Calu3 (cell line): ENCODE measurements at regions not wholly inside any gene's neighbourhood (a gene's known extent, or its start where the extent isn't known, plus 50 kb on each side); places are given as distances from the start of the nearest gene placed in this dataset.

Experiments
- BruUV-seq: library from RNA; stranded (reverse); fragments of 400-500 nt; replicated peaks from 2 replicates; lab custom pipeline; 2021; lab: Mats Ljungman, UMichigan
- CTCF ChIA-PET: fragments of 300-600 bp; sonication (Branson Sonifier 250); formaldehyde crosslinking; loops from one replicate; lab custom pipeline; 2022; ENCODE audit warnings: antibody characterized with exemption; lab: Charles Lee
- DNase-seq: peaks from one replicate; pipeline ENCODE4 v3.0.0; 2022
- H3K27ac Mint-ChIP-seq: one replicate; pipeline ENCODE4 v1.8.0; 2022; ENCODE audit warnings: mixed read lengths; ENCODE audit not compliant: unreplicated experiment
- H3K27me3 Mint-ChIP-seq: one replicate; pipeline ENCODE4 v1.8.0; 2022; ENCODE audit warnings: mixed read lengths; ENCODE audit not compliant: unreplicated experiment
- H3K36me3 Mint-ChIP-seq: one replicate; pipeline ENCODE4 v1.8.0; 2022; ENCODE audit warnings: mild to moderate bottlenecking, moderate library complexity, mixed read lengths; ENCODE audit not compliant: insufficient read depth, unreplicated experiment
- H3K4me1 Mint-ChIP-seq: one replicate; pipeline ENCODE4 v1.8.0; 2022; ENCODE audit warnings: mild to moderate bottlenecking, low read depth, mixed read lengths; ENCODE audit not compliant: unreplicated experiment
- H3K4me3 Mint-ChIP-seq: one replicate; pipeline ENCODE4 v1.8.0; 2022; ENCODE audit warnings: mild to moderate bottlenecking, low read depth, moderate library complexity, mixed read lengths; ENCODE audit not compliant: unreplicated experiment
- H3K9me3 Mint-ChIP-seq: one replicate; pipeline ENCODE4 v1.8.0; 2022; ENCODE audit warnings: low read depth, mixed read lengths; ENCODE audit not compliant: unreplicated experiment
- intact Hi-C: fragments of 100-400 bp; cut with micrococcal nuclease; formaldehyde crosslinking; loops from one replicate; pipeline ENCODE4 v1.10.0; 2022; ENCODE audit not compliant: unreplicated experiment
- TF ChIP-seq, protein P1 (sequence below): fragments of 200-600 bp; IDR thresholded peaks from one replicate; pipeline ENCODE4 v1.8.0; 2022; ENCODE audit warnings: antibody characterized with exemption; ENCODE audit not compliant: unreplicated experiment

- no TSS peak for BruUV-seq
- no peak overlapping the region for H3K4me3 Mint-ChIP-seq
- H3K4me1 Mint-ChIP-seq: no peaks in the 10 kb centered on the region
- DNase-seq: no peak
- no peak overlapping the region for H3K27ac Mint-ChIP-seq
- CTCF ChIA-PET: interaction anchor here (0.6 kb wide), 2 partner anchors 62 to 240 kb away, joined by 3 to 4 read pairs; no protein-coding TSS in a partner anchor
- intact Hi-C loops: no loop called here
- no peaks in the 10 kb centered on the region for H3K36me3 Mint-ChIP-seq
- H3K27me3 Mint-ChIP-seq: no peaks in the 10 kb centered on the region
- TF ChIP-seq, protein P1, sequence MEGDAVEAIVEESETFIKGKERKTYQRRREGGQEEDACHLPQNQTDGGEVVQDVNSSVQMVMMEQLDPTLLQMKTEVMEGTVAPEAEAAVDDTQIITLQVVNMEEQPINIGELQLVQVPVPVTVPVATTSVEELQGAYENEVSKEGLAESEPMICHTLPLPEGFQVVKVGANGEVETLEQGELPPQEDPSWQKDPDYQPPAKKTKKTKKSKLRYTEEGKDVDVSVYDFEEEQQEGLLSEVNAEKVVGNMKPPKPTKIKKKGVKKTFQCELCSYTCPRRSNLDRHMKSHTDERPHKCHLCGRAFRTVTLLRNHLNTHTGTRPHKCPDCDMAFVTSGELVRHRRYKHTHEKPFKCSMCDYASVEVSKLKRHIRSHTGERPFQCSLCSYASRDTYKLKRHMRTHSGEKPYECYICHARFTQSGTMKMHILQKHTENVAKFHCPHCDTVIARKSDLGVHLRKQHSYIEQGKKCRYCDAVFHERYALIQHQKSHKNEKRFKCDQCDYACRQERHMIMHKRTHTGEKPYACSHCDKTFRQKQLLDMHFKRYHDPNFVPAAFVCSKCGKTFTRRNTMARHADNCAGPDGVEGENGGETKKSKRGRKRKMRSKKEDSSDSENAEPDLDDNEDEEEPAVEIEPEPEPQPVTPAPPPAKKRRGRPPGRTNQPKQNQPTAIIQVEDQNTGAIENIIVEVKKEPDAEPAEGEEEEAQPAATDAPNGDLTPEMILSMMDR: no peak
- H3K9me3 Mint-ChIP-seq: no peaks in the 10 kb centered on the region
Measured at GRCh38 chr2:12381543-12382325, 335.0 kb upstream of the TRIB2 start.

- CTCF ChIA-PET: interaction anchor here (0.6 kb wide), 1 partner anchor 63 kb away, joined by 3 read pairs; no protein-coding TSS in a partner anchor
- intact Hi-C loops: no loop called here
- Mint-ChIP-seq H3K9me3 (no peaks in the 10 kb centered on the region), H3K36me3 (no peaks in the 10 kb centered on the region), H3K27me3 (no peaks in the 10 kb centered on the region), H3K4me1 (no peaks in the 10 kb centered on the region), H3K27ac (no peak overlapping the region), H3K4me3 (no peak overlapping the region)
- TF ChIP-seq, protein P1: no peak
- no TSS peak for BruUV-seq
- no peak for DNase-seq
Measured at GRCh38 chr2:12382366-12382765, 334.4 kb upstream of the TRIB2 start.

GRCh38 chr2:12389344-12390045 is 327.2 kb upstream of the TRIB2 start:
- H3K4me1 Mint-ChIP-seq: no peaks in the 10 kb centered on the region
- DNase-seq: no peak
- no TSS peak for BruUV-seq
- H3K27ac Mint-ChIP-seq: no peak overlapping the region
- no peak overlapping the region for H3K4me3 Mint-ChIP-seq
- CTCF ChIA-PET: no interaction called here
- H3K27me3 Mint-ChIP-seq: peaks cover 32% of the 10 kb centered on the region
- H3K9me3 Mint-ChIP-seq: peaks cover 5% of the 10 kb centered on the region
- no peaks in the 10 kb centered on the region for H3K36me3 Mint-ChIP-seq
- intact Hi-C loops: no loop called here
- TF ChIP-seq, protein P1: no peak

GRCh38 chr2:12391116-12391515 is 325.6 kb upstream of the TRIB2 start:
- no peak overlapping the region for H3K27ac Mint-ChIP-seq
- H3K36me3 Mint-ChIP-seq: no peaks in the 10 kb centered on the region
- H3K4me3 Mint-ChIP-seq: no peak overlapping the region
- H3K4me1 Mint-ChIP-seq: no peaks in the 10 kb centered on the region
- no TSS peak for BruUV-seq
- H3K9me3 Mint-ChIP-seq: peaks cover 5% of the 10 kb centered on the region
- intact Hi-C loops: no loop called here
- TF ChIP-seq, protein P1: no peak
- no peak for DNase-seq
- CTCF ChIA-PET: no interaction called here
- peaks cover 46% of the 10 kb centered on the region for H3K27me3 Mint-ChIP-seq
